ENCODE measurements at regions not wholly inside any gene's neighbourhood (a gene's known extent, or its start where the extent isn't known, plus 50 kb on each side); places are given as distances from the start of the nearest gene placed in this dataset.

DNA sequence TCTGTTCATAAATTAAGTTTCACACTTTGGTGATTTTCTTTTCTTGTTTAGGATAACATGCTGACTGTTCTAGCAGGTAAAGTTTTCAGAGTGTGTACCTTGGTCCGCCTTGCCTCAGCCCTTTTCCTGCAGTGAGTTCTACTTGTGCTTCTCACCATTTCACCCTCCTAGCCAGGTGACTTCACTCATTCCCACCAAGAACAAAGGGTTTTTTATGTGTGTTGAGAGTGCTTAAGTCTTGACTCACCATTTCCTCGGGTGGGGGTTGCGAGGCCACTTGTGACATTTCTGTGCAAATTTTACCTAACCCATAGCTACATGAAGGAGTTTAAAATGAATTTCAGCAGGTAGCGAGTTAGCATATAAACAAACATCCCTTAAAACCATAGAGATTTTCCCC is 81.4 kb downstream of the C3orf38 start:
- ATAC-seq (ENCODE audit: low read depth) = no peak
- H3K4me2 ChIP-seq (ENCODE audit: low read depth, low read length) = no peak overlapping the region
- DNase-seq = no peak
- no peaks in the 10 kb centered on the region for H3K4me1 ChIP-seq (ENCODE audit: control insufficient read depth, insufficient read depth, low read length)
- no peak overlapping the region for H2BK5ac ChIP-seq (ENCODE audit: low read depth, low read length, poor library complexity, severe bottlenecking)
- no peaks in the 10 kb centered on the region for H3K36me3 ChIP-seq (ENCODE audit: control insufficient read depth, insufficient read depth, low read length)
- no peaks in the 10 kb centered on the region for H3K9me3 ChIP-seq (ENCODE audit: control insufficient read depth, insufficient read depth, low read length)
- H2BK120ac ChIP-seq (ENCODE audit: low read depth, low read length) = no peak overlapping the region
- no peak overlapping the region for H2AK5ac ChIP-seq (ENCODE audit: low read depth, low read length)
- H4K8ac ChIP-seq (ENCODE audit: low read depth in 2 of 2, low read length in 2 of 2) = no peak overlapping the region
- dilution Hi-C loops (cut with HindIII; ENCODE audit: low sequenced_read_pairs, unreplicated experiment) (no loop called here), in situ Hi-C loops (cut with MboI; ENCODE audit: low sequenced_read_pairs) (no loop called here), intact Hi-C loops (cut with micrococcal nuclease) (no loop called here)
- no peak overlapping the region for H3K4me3 ChIP-seq (ENCODE audit: insufficient read depth, low read depth, low read length)
- no peak overlapping the region for H4K5ac ChIP-seq (ENCODE audit: low read depth, low read length)
- no TSS peak for BruUV-seq (replicated peaks)
- ChIA-PET POLR2A (ENCODE audit: unreplicated experiment) (no interaction called here), CTCF (no interaction called here)
- H3K9me1 ChIP-seq (ENCODE audit: insufficient read depth, low read length) = no peaks in the 10 kb centered on the region
- no peak overlapping the region for H3K56ac ChIP-seq (ENCODE audit: extremely low read depth, insufficient read depth, low read length)
- no peak overlapping the region for H3K23ac ChIP-seq (ENCODE audit: low read depth, low read length)
- no peak overlapping the region for H3K14ac ChIP-seq (replicated peaks; ENCODE audit: low read depth, low read length)
- no peak overlapping the region for H4K91ac ChIP-seq (ENCODE audit: insufficient read depth, low read depth, low read length)
- no peaks in the 10 kb centered on the region for H4K20me1 ChIP-seq (ENCODE audit: insufficient read depth, low read length)
- no peak overlapping the region for H2BK20ac ChIP-seq (ENCODE audit: low read depth, low read length)
- H3K27me3 ChIP-seq (ENCODE audit: control insufficient read depth, insufficient read depth, low read length) = no peaks in the 10 kb centered on the region
- no peak overlapping the region for H2AK9ac ChIP-seq (replicated peaks; ENCODE audit: low read depth, low read length, poor library complexity)
- no peak for TF ChIP-seq FOS (IDR thresholded peaks at IDR 0.05; ENCODE audit: low read depth, low read length)
- TF ChIP-seq SMC3 (IDR thresholded peaks at IDR 0.05; ENCODE audit: low read depth, low read length) = no peak
- TF ChIP-seq MAFK (IDR thresholded peaks at IDR 0.05; ENCODE audit: low read depth, low read length) = no peak
- no peak for TF ChIP-seq RFX5 (IDR thresholded peaks at IDR 0.05; ENCODE audit: low read depth, low read length)
- no peak for TF ChIP-seq BHLHE40 (IDR thresholded peaks at IDR 0.05; ENCODE audit: low read depth, low read length)
- no peak for TF ChIP-seq MAZ (IDR thresholded peaks at IDR 0.05; ENCODE audit: borderline replicate concordance, low read depth, low read length)
- TF ChIP-seq CEBPB (IDR thresholded peaks at IDR 0.05; ENCODE audit: low read depth, low read length) = no peak
- H2AFZ ChIP-seq (replicated peaks; ENCODE audit: low read length, poor library complexity) = no peak overlapping the region
- no peaks in the 10 kb centered on the region for H3K79me1 ChIP-seq (ENCODE audit: low read depth in 1 of 2, low read length in 2 of 2)
- H3K9ac ChIP-seq (ENCODE audit: low read depth, low read length) = no peak overlapping the region
- no peak overlapping the region for H3K4ac ChIP-seq (ENCODE audit: low read depth, low read length)
- H2BK15ac ChIP-seq (ENCODE audit: low read depth, low read length) = no peak overlapping the region
- no CpG with 5 or more reads among the region's 4 CpGs for WGBS, 2 experiments (ENCODE audit: extremely low coverage in 2 of 2, insufficient read length in 1 of 2)
- no peak overlapping the region for H3K27ac ChIP-seq (ENCODE audit: insufficient read depth, low read length)
- no peak overlapping the region for H3K18ac ChIP-seq (ENCODE audit: low read depth, low read length)

Measured in IMR-90 (cell line).